ENCODE measurements at regions not wholly inside any gene's neighbourhood (a gene's known extent, or its start where the extent isn't known, plus 50 kb on each side); places are given as distances from the start of the nearest gene placed in this dataset.

GRCh38 chr4:176970853-176971252 is 178.1 kb upstream of the VEGFC start:
- Histone ChIP-seq H3K9ac (ENCODE audit: insufficient read depth, low read length, poor library complexity, severe bottlenecking) (no peak overlapping the region), H2AFZ (ENCODE audit: insufficient read depth, low read depth, low read length, poor library complexity, severe bottlenecking) (no peak overlapping the region), H3K79me2 (ENCODE audit: insufficient read depth, low read length) (no peaks in the 10 kb centered on the region), H3K4me3 (replicated peaks in 1 of 3; ENCODE audit: low read depth in 2 of 3, low read length in 3 of 3) (no peak overlapping the region), H4K20me1 (ENCODE audit: insufficient read depth, low read length) (no peaks in the 10 kb centered on the region), H3K36me3 (replicated peaks in 1 of 2; ENCODE audit: control insufficient read depth in 1 of 2, insufficient read depth in 2 of 2, low read length in 2 of 2) (no peaks in the 10 kb centered on the region), H3K9me3 (replicated peaks in 1 of 2; ENCODE audit: control insufficient read depth in 1 of 2, insufficient read depth in 1 of 2, low read length in 2 of 2) (no peaks in the 10 kb centered on the region), H3K4me2 (replicated peaks; ENCODE audit: extremely low read depth, low read length, poor library complexity, severe bottlenecking) (no peak overlapping the region), H3K27me3 (ENCODE audit: control insufficient read depth in 2 of 2, insufficient read depth in 2 of 2, low read length in 2 of 2) (no peaks in the 10 kb centered on the region), H3K27ac (ENCODE audit: low read depth in 1 of 2, low read length in 2 of 2) (no peak overlapping the region), H3K4me1 (ENCODE audit: control insufficient read depth in 1 of 2, insufficient read depth in 2 of 2, low read length in 2 of 2) (no peaks in the 10 kb centered on the region)
- Mint-ChIP-seq H3K27me3 (ENCODE audit: low read depth in 3 of 3) (peaks cover 0 to 4% (median 2%) of the 10 kb centered on the region in 3 donors), H3K4me3 (no peak overlapping the region), H3K9me3 (peaks cover 0 to 2% (median 0%) of the 10 kb centered on the region in 7 donors), H3K4me1 (no peaks in the 10 kb centered on the region), H3K27ac (no peak overlapping the region), H3K36me3 (no peaks in the 10 kb centered on the region)
- WGBS (ENCODE audit: insufficient coverage): 96% methylated on average over 3 of the region's 4 CpGs
- no peak for DNase-seq
- TF ChIP-seq CTCF (IDR thresholded peaks at IDR 0.05): no peak
- intact Hi-C loops (cut with micrococcal nuclease): no loop called here

GRCh38 chr4:176971576-176972115 is 178.9 kb upstream of the VEGFC start:
- no peaks in the 10 kb centered on the region for H3K36me3 ChIP-seq (replicated peaks in 1 of 2; ENCODE audit: control insufficient read depth in 1 of 2, insufficient read depth in 2 of 2, low read length in 2 of 2)
- no peak for DNase-seq
- Mint-ChIP-seq H3K27me3 (ENCODE audit: low read depth in 3 of 3) (peaks cover 0 to 4% (median 2%) of the 10 kb centered on the region in 3 donors), H3K9me3 (peaks cover 0 to 2% (median 0%) of the 10 kb centered on the region in 7 donors), H3K36me3 (no peaks in the 10 kb centered on the region), H3K27ac (no peak overlapping the region), H3K4me1 (no peaks in the 10 kb centered on the region), H3K4me3 (no peak overlapping the region)
- no peak for TF ChIP-seq CTCF (IDR thresholded peaks at IDR 0.05)
- no peak overlapping the region for H2AFZ ChIP-seq (ENCODE audit: insufficient read depth, low read depth, low read length, poor library complexity, severe bottlenecking)
- H3K79me2 ChIP-seq (ENCODE audit: insufficient read depth, low read length): no peaks in the 10 kb centered on the region
- H3K4me2 ChIP-seq (replicated peaks; ENCODE audit: extremely low read depth, low read length, poor library complexity, severe bottlenecking): no peak overlapping the region
- WGBS (ENCODE audit: insufficient coverage): 96% methylated on average over 3 of the region's 7 CpGs
- no peaks in the 10 kb centered on the region for H3K27me3 ChIP-seq (ENCODE audit: control insufficient read depth in 2 of 2, insufficient read depth in 2 of 2, low read length in 2 of 2)
- H3K27ac ChIP-seq (ENCODE audit: low read depth in 1 of 2, low read length in 2 of 2): no peak overlapping the region
- H3K4me3 ChIP-seq (replicated peaks in 1 of 3; ENCODE audit: low read depth in 2 of 3, low read length in 3 of 3): no peak overlapping the region
- intact Hi-C loops (cut with micrococcal nuclease): no loop called here
- no peak overlapping the region for H3K9ac ChIP-seq (ENCODE audit: insufficient read depth, low read length, poor library complexity, severe bottlenecking)
- H4K20me1 ChIP-seq (ENCODE audit: insufficient read depth, low read length): no peaks in the 10 kb centered on the region
- H3K4me1 ChIP-seq (ENCODE audit: control insufficient read depth in 1 of 2, insufficient read depth in 2 of 2, low read length in 2 of 2): no peaks in the 10 kb centered on the region
- no peaks in the 10 kb centered on the region for H3K9me3 ChIP-seq (replicated peaks in 1 of 2; ENCODE audit: control insufficient read depth in 1 of 2, insufficient read depth in 1 of 2, low read length in 2 of 2)

Data from CD14-positive monocyte (primary cell).